ENCODE measurements at regions not wholly inside any gene's neighbourhood (a gene's known extent, or its start where the extent isn't known, plus 50 kb on each side); places are given as distances from the start of the nearest gene placed in this dataset.
"Not testable (repeated sequence)": the region's sequence is repeated elsewhere in the genome, so short reads cannot be mapped to it uniquely, and the experiment has no call there.

DNA sequence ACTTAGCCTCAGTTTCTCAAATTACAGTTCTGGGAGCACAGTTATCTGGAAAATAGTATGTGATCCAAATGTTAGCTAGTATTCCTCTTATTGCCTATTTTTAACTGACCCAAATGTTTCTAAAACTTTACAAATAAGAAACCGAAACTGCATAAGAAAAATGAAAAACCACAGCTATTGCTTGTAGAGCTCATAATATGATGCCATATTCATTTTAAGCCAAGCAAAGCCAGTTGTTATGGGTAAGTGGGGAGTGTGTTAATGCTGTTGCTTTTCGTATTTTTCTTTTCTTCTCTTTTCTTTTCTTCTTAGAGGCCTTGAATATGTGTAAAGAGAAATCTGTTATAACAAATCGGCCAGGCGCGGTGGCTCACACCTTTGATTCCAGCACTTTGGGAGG lies 447.4 kb upstream of the TUSC1 start:
- no CpG with 5 or more reads among the region's 5 CpGs for WGBS (ENCODE audit: insufficient coverage)
- no peak overlapping the region for H3K4me3 ChIP-seq (ENCODE audit: control insufficient read depth in 1 of 7, extremely low read depth in 1 of 7, insufficient read depth in 4 of 7, low read depth in 2 of 7, low read length in 6 of 7)
- CTCF ChIA-PET = no interaction called here

DNA sequence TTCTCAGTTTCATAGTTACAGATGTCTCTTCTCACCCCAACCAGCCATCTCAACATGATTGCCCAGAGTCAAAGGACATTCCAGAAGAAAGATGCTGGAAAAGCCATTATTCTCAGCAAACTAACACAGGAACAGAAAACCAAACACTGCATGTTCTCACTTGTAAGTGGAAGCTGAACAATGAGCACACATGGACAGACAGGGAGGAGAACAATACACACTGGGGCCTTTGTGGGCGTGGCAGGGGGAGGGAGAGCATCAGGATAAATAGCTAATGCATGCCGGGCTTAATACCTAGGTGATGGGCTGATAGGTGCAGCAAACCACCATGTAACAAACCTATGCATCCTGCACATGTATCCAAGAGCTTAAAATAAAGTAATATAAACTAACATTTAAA lies 437.8 kb upstream of the TUSC1 start:
- H3K4me1 ChIP-seq (ENCODE audit: control extremely low read depth in 1 of 4, control insufficient read depth in 4 of 4, insufficient read depth in 4 of 4, low read length in 3 of 4); H3K36me3 ChIP-seq (ENCODE audit: control insufficient read depth in 4 of 4, insufficient read depth in 4 of 4, low read length in 3 of 4); H3K9me3 ChIP-seq (ENCODE audit: control extremely low read depth in 1 of 5, control insufficient read depth in 4 of 5, insufficient read depth in 2 of 5, low read depth in 1 of 5, low read length in 4 of 5); POLR2A ChIA-PET; DNase-seq; H3K27me3 ChIP-seq (replicated peaks in 2 of 5; ENCODE audit: control insufficient read depth in 4 of 5, insufficient read depth in 5 of 5, low read length in 4 of 5); CTCF ChIA-PET; H3K27ac ChIP-seq (ENCODE audit: insufficient read depth in 1 of 2, low read depth in 1 of 2, low read length in 2 of 2, poor library complexity in 1 of 2, severe bottlenecking in 2 of 2); H3K4me3 ChIP-seq (ENCODE audit: control insufficient read depth in 1 of 7, extremely low read depth in 1 of 7, insufficient read depth in 4 of 7, low read depth in 2 of 7, low read length in 6 of 7): not testable (repeated sequence)
- no CpG with 5 or more reads among the region's 2 CpGs for WGBS (ENCODE audit: insufficient coverage)

More for the DNA sequence above, 447.4 kb upstream of the TUSC1 start:
- Histone ChIP-seq H3K9me3 (ENCODE audit: control extremely low read depth in 1 of 5, control insufficient read depth in 4 of 5, insufficient read depth in 2 of 5, low read depth in 1 of 5, low read length in 4 of 5) (peaks cover 0 to 1% (median 0%) of the 10 kb centered on the region in 5 experiments), H3K4me1 (ENCODE audit: control extremely low read depth in 1 of 4, control insufficient read depth in 4 of 4, insufficient read depth in 4 of 4, low read length in 3 of 4) (no peaks in the 10 kb centered on the region), H3K27ac (ENCODE audit: insufficient read depth in 1 of 2, low read depth in 1 of 2, low read length in 2 of 2, poor library complexity in 1 of 2, severe bottlenecking in 2 of 2) (no peak overlapping the region), H3K36me3 (ENCODE audit: control insufficient read depth in 4 of 4, insufficient read depth in 4 of 4, low read length in 3 of 4) (no peaks in the 10 kb centered on the region), H3K27me3 (replicated peaks in 2 of 5; ENCODE audit: control insufficient read depth in 4 of 5, insufficient read depth in 5 of 5, low read length in 4 of 5) (no peaks in the 10 kb centered on the region)
- POLR2A ChIA-PET = no interaction called here
- no peak for DNase-seq

DNA sequence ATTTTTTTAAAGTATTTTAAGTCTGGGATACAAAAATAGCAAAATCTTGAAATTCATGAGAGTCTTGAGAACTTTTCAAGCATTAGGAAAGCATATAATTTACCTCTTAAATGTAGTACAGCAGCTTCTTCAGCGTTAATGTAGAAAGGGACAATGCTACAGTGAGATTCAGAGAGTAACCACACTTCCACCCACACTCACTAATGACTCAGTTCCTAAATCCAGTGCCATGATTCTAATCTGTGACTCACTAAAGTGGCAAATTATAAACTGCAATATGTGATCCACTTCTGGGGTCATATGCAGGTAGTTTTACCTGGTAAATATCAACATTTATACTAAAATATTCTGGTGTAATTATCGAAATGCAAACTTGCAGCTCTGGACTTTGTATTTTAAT lies 434.5 kb upstream of the TUSC1 start:
- Histone ChIP-seq H3K27ac (ENCODE audit: insufficient read depth in 1 of 2, low read depth in 1 of 2, low read length in 2 of 2, poor library complexity in 1 of 2, severe bottlenecking in 2 of 2) (no peak overlapping the region), H3K27me3 (replicated peaks in 2 of 5; ENCODE audit: control insufficient read depth in 4 of 5, insufficient read depth in 5 of 5, low read length in 4 of 5) (no peaks in the 10 kb centered on the region), H3K36me3 (ENCODE audit: control insufficient read depth in 4 of 4, insufficient read depth in 4 of 4, low read length in 3 of 4) (no peaks in the 10 kb centered on the region), H3K4me1 (ENCODE audit: control extremely low read depth in 1 of 4, control insufficient read depth in 4 of 4, insufficient read depth in 4 of 4, low read length in 3 of 4) (no peaks in the 10 kb centered on the region), H3K4me3 (ENCODE audit: control insufficient read depth in 1 of 7, extremely low read depth in 1 of 7, insufficient read depth in 4 of 7, low read depth in 2 of 7, low read length in 6 of 7) (no peak overlapping the region), H3K9me3 (ENCODE audit: control extremely low read depth in 1 of 5, control insufficient read depth in 4 of 5, insufficient read depth in 2 of 5, low read depth in 1 of 5, low read length in 4 of 5) (peaks cover 0 to 3% (median 0%) of the 10 kb centered on the region in 5 experiments)
- 100% methylated on average over 1 of the region's 2 CpGs for WGBS (ENCODE audit: insufficient coverage)
- CTCF ChIA-PET = no interaction called here
- DNase-seq = no peak
- POLR2A ChIA-PET = no interaction called here

DNA sequence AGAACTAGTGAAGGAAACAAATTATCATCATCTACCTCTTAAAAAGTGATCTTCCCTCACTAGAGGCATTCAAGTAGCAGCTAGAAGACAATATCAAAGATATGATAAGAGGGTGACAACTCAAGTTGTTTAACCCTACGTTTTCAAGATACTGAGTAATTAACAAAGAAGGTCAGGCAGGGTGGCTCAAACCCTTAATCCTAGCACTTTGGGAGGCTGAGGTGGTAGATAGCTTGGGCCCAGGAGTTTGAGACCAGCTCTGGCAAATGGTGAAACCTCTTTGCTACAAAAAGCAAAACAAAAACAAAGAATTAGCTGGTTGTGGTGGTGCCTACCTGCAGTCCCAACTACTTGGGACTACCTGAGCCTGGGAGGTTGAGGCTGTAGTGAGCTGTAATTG lies 408.2 kb upstream of the TUSC1 start:
- no peak for DNase-seq
- Histone ChIP-seq H3K4me1 (ENCODE audit: control extremely low read depth in 1 of 4, control insufficient read depth in 4 of 4, insufficient read depth in 4 of 4, low read length in 3 of 4) (no peaks in the 10 kb centered on the region), H3K9me3 (ENCODE audit: control extremely low read depth in 1 of 5, control insufficient read depth in 4 of 5, insufficient read depth in 2 of 5, low read depth in 1 of 5, low read length in 4 of 5) (no peaks in the 10 kb centered on the region), H3K4me3 (ENCODE audit: control insufficient read depth in 1 of 7, extremely low read depth in 1 of 7, insufficient read depth in 4 of 7, low read depth in 2 of 7, low read length in 6 of 7) (no peak overlapping the region), H3K27me3 (replicated peaks in 2 of 5; ENCODE audit: control insufficient read depth in 4 of 5, insufficient read depth in 5 of 5, low read length in 4 of 5) (no peaks in the 10 kb centered on the region), H3K27ac (ENCODE audit: insufficient read depth in 1 of 2, low read depth in 1 of 2, low read length in 2 of 2, poor library complexity in 1 of 2, severe bottlenecking in 2 of 2) (no peak overlapping the region), H3K36me3 (ENCODE audit: control insufficient read depth in 4 of 4, insufficient read depth in 4 of 4, low read length in 3 of 4) (no peaks in the 10 kb centered on the region)
- ChIA-PET POLR2A (no interaction called here), CTCF (no interaction called here)
- no CpG with 5 or more reads among the region's 1 CpG for WGBS (ENCODE audit: insufficient coverage)

DNA sequence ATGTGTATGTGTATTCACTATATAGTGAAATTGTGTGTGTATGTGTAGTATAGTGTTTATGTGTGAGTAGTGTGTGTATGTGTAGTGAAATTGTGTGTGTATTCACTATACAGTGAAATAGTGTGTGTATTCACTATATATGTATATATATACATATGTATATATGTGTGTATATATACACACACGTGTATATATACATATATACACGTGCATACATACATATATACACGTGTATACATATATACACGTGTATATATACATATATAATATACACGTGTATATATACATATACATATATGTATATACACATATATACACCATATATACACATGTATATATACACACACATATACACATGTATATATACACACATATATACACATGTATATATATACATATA lies 403.6 kb upstream of the TUSC1 start:
- no peak for DNase-seq
- no peak overlapping the region for H3K4me3 ChIP-seq (ENCODE audit: control insufficient read depth in 1 of 7, extremely low read depth in 1 of 7, insufficient read depth in 4 of 7, low read depth in 2 of 7, low read length in 6 of 7)
- H3K4me1 ChIP-seq (ENCODE audit: control extremely low read depth in 1 of 4, control insufficient read depth in 4 of 4, insufficient read depth in 4 of 4, low read length in 3 of 4) = no peaks in the 10 kb centered on the region
- H3K36me3 ChIP-seq (ENCODE audit: control insufficient read depth in 4 of 4, insufficient read depth in 4 of 4, low read length in 3 of 4) = no peaks in the 10 kb centered on the region
- H3K27me3 ChIP-seq (replicated peaks in 2 of 5; ENCODE audit: control insufficient read depth in 4 of 5, insufficient read depth in 5 of 5, low read length in 4 of 5) = no peaks in the 10 kb centered on the region
- WGBS (ENCODE audit: insufficient coverage) = no CpG with 5 or more reads among the region's 5 CpGs
- no peak overlapping the region for H3K27ac ChIP-seq (ENCODE audit: insufficient read depth in 1 of 2, low read depth in 1 of 2, low read length in 2 of 2, poor library complexity in 1 of 2, severe bottlenecking in 2 of 2)
- ChIA-PET POLR2A (no interaction called here), CTCF (no interaction called here)
- peaks cover 0 to 1% (median 0%) of the 10 kb centered on the region in 5 experiments for H3K9me3 ChIP-seq (ENCODE audit: control extremely low read depth in 1 of 5, control insufficient read depth in 4 of 5, insufficient read depth in 2 of 5, low read depth in 1 of 5, low read length in 4 of 5)

DNA sequence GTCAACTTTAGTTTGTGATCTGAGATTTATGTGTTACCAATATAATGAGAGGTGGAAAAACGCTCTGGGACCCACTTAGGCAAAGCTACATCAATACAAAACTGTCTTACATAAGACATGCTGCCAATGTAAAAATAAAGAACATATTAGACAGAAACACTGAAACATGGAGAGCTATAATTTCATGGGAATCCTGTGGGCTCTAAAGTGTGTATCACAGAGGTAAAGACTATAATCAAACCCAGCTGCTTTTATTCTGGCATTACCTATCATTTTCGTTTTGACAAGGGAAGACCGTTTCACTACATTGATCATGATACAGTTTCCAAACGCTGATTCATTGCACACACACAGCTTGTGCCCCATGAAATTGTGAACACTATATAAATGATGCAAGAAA lies 400.5 kb upstream of the TUSC1 start:
- Histone ChIP-seq H3K9me3 (ENCODE audit: control extremely low read depth in 1 of 5, control insufficient read depth in 4 of 5, insufficient read depth in 2 of 5, low read depth in 1 of 5, low read length in 4 of 5) (peaks cover 0 to 1% (median 0%) of the 10 kb centered on the region in 5 experiments), H3K36me3 (ENCODE audit: control insufficient read depth in 4 of 4, insufficient read depth in 4 of 4, low read length in 3 of 4) (no peaks in the 10 kb centered on the region), H3K27ac (ENCODE audit: insufficient read depth in 1 of 2, low read depth in 1 of 2, low read length in 2 of 2, poor library complexity in 1 of 2, severe bottlenecking in 2 of 2) (no peak overlapping the region), H3K4me1 (ENCODE audit: control extremely low read depth in 1 of 4, control insufficient read depth in 4 of 4, insufficient read depth in 4 of 4, low read length in 3 of 4) (no peaks in the 10 kb centered on the region), H3K4me3 (ENCODE audit: control insufficient read depth in 1 of 7, extremely low read depth in 1 of 7, insufficient read depth in 4 of 7, low read depth in 2 of 7, low read length in 6 of 7) (no peak overlapping the region), H3K27me3 (replicated peaks in 2 of 5; ENCODE audit: control insufficient read depth in 4 of 5, insufficient read depth in 5 of 5, low read length in 4 of 5) (no peaks in the 10 kb centered on the region)
- POLR2A ChIA-PET = no interaction called here
- 100% methylated on average over 1 of the region's 4 CpGs for WGBS (ENCODE audit: insufficient coverage)
- DNase-seq = no peak
- CTCF ChIA-PET = no interaction called here

DNA sequence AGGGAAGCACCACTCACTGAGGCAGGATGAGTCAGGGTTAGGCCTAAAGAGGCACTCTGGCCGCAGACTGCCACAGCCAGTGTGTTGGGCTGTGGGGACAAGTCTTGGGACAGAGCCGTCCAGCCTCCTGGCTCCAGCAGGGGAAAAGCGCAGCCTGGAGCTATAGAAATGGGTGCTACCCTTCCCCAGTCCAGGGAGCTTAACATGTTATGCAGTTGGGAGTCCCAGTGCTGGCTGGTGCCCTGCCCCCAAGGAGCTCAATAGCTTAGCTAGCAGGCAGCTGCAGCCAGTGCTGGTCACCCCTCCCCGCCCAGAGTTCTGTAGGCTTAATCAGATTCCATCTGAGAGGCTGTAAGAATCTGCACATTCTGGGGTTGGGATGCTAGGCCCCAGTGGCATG lies 399.6 kb upstream of the TUSC1 start:
- WGBS (ENCODE audit: insufficient coverage) = 85% methylated on average over 3 of the region's 4 CpGs
- no peak for DNase-seq
- Histone ChIP-seq H3K27ac (ENCODE audit: insufficient read depth in 1 of 2, low read depth in 1 of 2, low read length in 2 of 2, poor library complexity in 1 of 2, severe bottlenecking in 2 of 2) (no peak overlapping the region), H3K4me3 (ENCODE audit: control insufficient read depth in 1 of 7, extremely low read depth in 1 of 7, insufficient read depth in 4 of 7, low read depth in 2 of 7, low read length in 6 of 7) (no peak overlapping the region), H3K9me3 (ENCODE audit: control extremely low read depth in 1 of 5, control insufficient read depth in 4 of 5, insufficient read depth in 2 of 5, low read depth in 1 of 5, low read length in 4 of 5) (peaks cover 0 to 1% (median 0%) of the 10 kb centered on the region in 5 experiments), H3K27me3 (replicated peaks in 2 of 5; ENCODE audit: control insufficient read depth in 4 of 5, insufficient read depth in 5 of 5, low read length in 4 of 5) (no peaks in the 10 kb centered on the region), H3K4me1 (ENCODE audit: control extremely low read depth in 1 of 4, control insufficient read depth in 4 of 4, insufficient read depth in 4 of 4, low read length in 3 of 4) (no peaks in the 10 kb centered on the region), H3K36me3 (ENCODE audit: control insufficient read depth in 4 of 4, insufficient read depth in 4 of 4, low read length in 3 of 4) (no peaks in the 10 kb centered on the region)
- ChIA-PET POLR2A (no interaction called here), CTCF (no interaction called here)

DNA sequence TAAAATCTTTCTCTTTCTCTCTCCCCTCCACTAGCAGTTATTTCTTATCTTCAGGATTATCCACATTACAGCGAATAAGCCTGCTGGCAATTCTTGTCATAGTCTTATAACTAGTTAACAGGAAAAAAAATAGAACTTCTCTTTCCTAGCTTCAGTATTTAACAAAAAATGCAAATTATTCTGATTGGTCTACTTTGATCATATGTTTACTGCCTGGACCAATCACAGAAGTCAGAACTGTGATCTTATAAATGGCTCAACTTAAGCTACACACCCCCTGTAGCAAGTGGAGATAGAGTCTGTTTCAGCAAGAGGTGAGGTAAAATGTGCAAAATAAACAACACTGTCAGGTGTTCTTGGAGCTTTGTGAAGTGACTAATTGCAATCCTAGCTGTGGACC lies 389.4 kb upstream of the TUSC1 start:
- Histone ChIP-seq H3K9me3 (ENCODE audit: control extremely low read depth in 1 of 5, control insufficient read depth in 4 of 5, insufficient read depth in 2 of 5, low read depth in 1 of 5, low read length in 4 of 5) (no peaks in the 10 kb centered on the region), H3K36me3 (ENCODE audit: control insufficient read depth in 4 of 4, insufficient read depth in 4 of 4, low read length in 3 of 4) (no peaks in the 10 kb centered on the region), H3K27me3 (replicated peaks in 2 of 5; ENCODE audit: control insufficient read depth in 4 of 5, insufficient read depth in 5 of 5, low read length in 4 of 5) (no peaks in the 10 kb centered on the region), H3K4me1 (ENCODE audit: control extremely low read depth in 1 of 4, control insufficient read depth in 4 of 4, insufficient read depth in 4 of 4, low read length in 3 of 4) (no peaks in the 10 kb centered on the region), H3K4me3 (ENCODE audit: control insufficient read depth in 1 of 7, extremely low read depth in 1 of 7, insufficient read depth in 4 of 7, low read depth in 2 of 7, low read length in 6 of 7) (no peak overlapping the region), H3K27ac (ENCODE audit: insufficient read depth in 1 of 2, low read depth in 1 of 2, low read length in 2 of 2, poor library complexity in 1 of 2, severe bottlenecking in 2 of 2) (no peak overlapping the region)
- ChIA-PET CTCF (no interaction called here), POLR2A (no interaction called here)
- no peak for DNase-seq
- no CpG with 5 or more reads among the region's 1 CpG for WGBS (ENCODE audit: insufficient coverage)

Data from common myeloid progenitor, CD34-positive (primary cell).